GM23248 (cell line): ENCODE measurements at regions not wholly inside any gene's neighbourhood (a gene's known extent, or its start where the extent isn't known, plus 50 kb on each side); places are given as distances from the start of the nearest gene placed in this dataset.

Source experiments
- EZH2 ChIP-seq: fragments of 200-600 bp; sonication (generic); IDR thresholded peaks from 2 replicates; pipeline ENCODE4 v1.6.1; 2018; ENCODE audit warnings: antibody characterized with exemption, mild to moderate bottlenecking; ENCODE audit not compliant: insufficient read depth, poor library complexity, severe bottlenecking
- EZH2phosphoT487 ChIP-seq: fragments of 200-600 bp; sonication (generic); IDR thresholded peaks from 2 replicates; pipeline ENCODE4 v1.6.1; 2018; ENCODE audit warnings: antibody characterized with exemption, moderate library complexity, mild to moderate bottlenecking, low read depth; ENCODE audit not compliant: insufficient read depth

- TF ChIP-seq EZH2 (no peak), EZH2phosphoT487 (no peak)
Measured at GRCh38 chr2:235347691-235348090, 146.2 kb upstream of the AGAP1 start.
